ENCODE measurements at regions not wholly inside any gene's neighbourhood (a gene's known extent, or its start where the extent isn't known, plus 50 kb on each side); places are given as distances from the start of the nearest gene placed in this dataset.

DNA sequence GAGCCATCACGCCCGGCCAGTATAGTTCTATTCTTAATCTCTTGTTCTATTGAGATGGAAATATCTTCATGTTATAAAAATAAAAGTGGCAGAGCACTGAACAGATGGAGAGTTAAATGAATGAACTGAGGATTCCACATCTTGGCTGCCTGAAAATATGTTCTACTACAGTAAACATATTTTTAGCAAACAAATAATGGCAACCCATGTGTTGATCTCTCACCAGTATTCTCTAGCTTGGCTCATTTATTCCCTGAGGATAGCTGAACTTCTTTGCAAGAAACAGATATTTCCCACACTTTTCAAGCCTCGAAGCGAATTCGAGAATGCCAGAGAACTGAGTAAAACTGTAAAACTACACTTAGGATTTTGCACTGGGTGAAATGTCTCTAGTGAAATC lies 58.9 kb downstream of the DIRAS3 start:
- Histone ChIP-seq H3K79me2 (ENCODE audit: insufficient read depth, low read length) (no peaks in the 10 kb centered on the region), H3K4me3 (ENCODE audit: insufficient read depth, low read length) (no peak overlapping the region), H3K36me3 (ENCODE audit: insufficient read depth, low read length) (no peaks in the 10 kb centered on the region), H3K4me2 (ENCODE audit: insufficient read depth, low read length) (no peak overlapping the region), H3K27me3 (ENCODE audit: insufficient read depth, low read length) (no peaks in the 10 kb centered on the region), H3K27ac (ENCODE audit: low read depth, low read length) (no peak overlapping the region), H4K20me1 (ENCODE audit: insufficient read depth, low read length) (no peaks in the 10 kb centered on the region), H2AFZ (ENCODE audit: low read length) (no peak overlapping the region), H3K4me1 (ENCODE audit: insufficient read depth, low read length) (peaks cover 10% of the 10 kb centered on the region), H3K9me3 (ENCODE audit: low read depth, low read length) (no peaks in the 10 kb centered on the region)
- no peak for TF ChIP-seq CTCF (IDR thresholded peaks at IDR 0.05; ENCODE audit: extremely low read depth, low read depth, low read length)
- no peak for DNase-seq (ENCODE audit: insufficient read length, low spot score, missing footprints)

DNA sequence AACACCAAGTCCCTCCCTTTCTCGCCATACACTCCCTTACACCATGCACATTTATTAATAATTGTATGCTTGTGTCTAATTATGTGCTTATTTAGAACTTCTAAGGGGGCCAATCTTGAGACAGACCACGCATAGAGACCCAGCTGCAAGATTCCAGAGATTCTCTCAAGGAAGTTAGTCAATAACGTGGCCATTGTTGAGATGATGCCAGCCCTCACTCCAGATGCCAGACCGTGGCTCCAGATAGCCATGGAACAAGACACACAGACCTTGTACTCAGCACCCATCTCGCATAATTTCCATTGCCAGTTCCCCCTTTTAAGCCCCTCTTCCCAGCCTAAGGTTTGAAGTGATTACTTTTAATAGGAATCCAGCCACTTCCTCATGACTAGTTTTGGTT lies 62.4 kb downstream of the DIRAS3 start:
- no peaks in the 10 kb centered on the region for H3K9me3 ChIP-seq (ENCODE audit: low read depth, low read length)
- no peaks in the 10 kb centered on the region for H4K20me1 ChIP-seq (ENCODE audit: insufficient read depth, low read length)
- no peaks in the 10 kb centered on the region for H3K27me3 ChIP-seq (ENCODE audit: insufficient read depth, low read length)
- H3K79me2 ChIP-seq (ENCODE audit: insufficient read depth, low read length), result no peaks in the 10 kb centered on the region
- H3K4me3 ChIP-seq (ENCODE audit: insufficient read depth, low read length), result no peak overlapping the region
- H3K4me1 ChIP-seq (ENCODE audit: insufficient read depth, low read length), result peaks cover 17% of the 10 kb centered on the region
- no peak for TF ChIP-seq CTCF (IDR thresholded peaks at IDR 0.05; ENCODE audit: extremely low read depth, low read depth, low read length)
- no peaks in the 10 kb centered on the region for H3K36me3 ChIP-seq (ENCODE audit: insufficient read depth, low read length)
- peak overlapping the region; percentile 8 for H2AFZ ChIP-seq (ENCODE audit: low read length)
- peak overlapping the region; percentile 62 for H3K27ac ChIP-seq (ENCODE audit: low read depth, low read length)
- peak overlapping the region; percentile 43 for H3K4me2 ChIP-seq (ENCODE audit: insufficient read depth, low read length)
- DNase-seq (ENCODE audit: insufficient read length, low spot score, missing footprints), result no peak

GRCh38 chr1:67987046-67987799 lies 63.2 kb downstream of the DIRAS3 start:
- no peak overlapping the region for H2AFZ ChIP-seq (ENCODE audit: low read length)
- no peaks in the 10 kb centered on the region for H3K27me3 ChIP-seq (ENCODE audit: insufficient read depth, low read length)

More at GRCh38 chr1:67987046-67987799, 63.2 kb downstream of the DIRAS3 start:
- Histone ChIP-seq H3K79me2 (ENCODE audit: insufficient read depth, low read length) (no peaks in the 10 kb centered on the region), H3K36me3 (ENCODE audit: insufficient read depth, low read length) (no peaks in the 10 kb centered on the region), H3K4me2 (ENCODE audit: insufficient read depth, low read length) (peak overlapping the region; percentile 43), H4K20me1 (ENCODE audit: insufficient read depth, low read length) (no peaks in the 10 kb centered on the region), H3K27ac (ENCODE audit: low read depth, low read length) (peak overlapping the region; percentile 62), H3K9me3 (ENCODE audit: low read depth, low read length) (no peaks in the 10 kb centered on the region), H3K4me1 (ENCODE audit: insufficient read depth, low read length) (peaks cover 17% of the 10 kb centered on the region), H3K4me3 (ENCODE audit: insufficient read depth, low read length) (no peak overlapping the region)
- peak; percentile 77 for DNase-seq (ENCODE audit: insufficient read length, low spot score, missing footprints)
- no peak for TF ChIP-seq CTCF (IDR thresholded peaks at IDR 0.05; ENCODE audit: extremely low read depth, low read depth, low read length)

Data from osteoblast (primary cell).